Gastrocnemius medialis (tissue), 4 donors: ENCODE measurements at regions not wholly inside any gene's neighbourhood (a gene's known extent, or its start where the extent isn't known, plus 50 kb on each side); places are given as distances from the start of the nearest gene placed in this dataset.

Source experiments
- ATAC-seq, 2 donors: fragments of 150-250 bp; one replicate each; pipeline ENCODE4 v1.9.1; 2016
- DNase-seq, 2 donors: peaks; one replicate each; pipeline ENCODE4 v3.0.0-alpha.2; 2019
- H3K27ac ChIP-seq, 4 donors: fragments of 200-600 bp; sonication (generic); 1 replicate in 1 of 4; 2 replicates in 3 of 4; pipeline ENCODE4 v1.5.1; 2016 to 2018; ENCODE audit warnings: mild to moderate bottlenecking in 2 of 4, moderate library complexity in 1 of 4
- H3K27me3 ChIP-seq, 3 donors: fragments of 200-600 bp; sonication (generic) in 2 of 3; 1 replicate in 1 of 3; 2 replicates in 2 of 3; pipeline versions ENCODE4 v1.5.1 to v1.6.0; 2016 to 2019; ENCODE audit warnings: mild to moderate bottlenecking in 1 of 3, moderate library complexity in 1 of 3
- H3K36me3 ChIP-seq, 2 donors: fragments of 200-600 bp; sonication (generic) in 1 of 2; one replicate each; pipeline ENCODE4 v1.5.1; 2017 to 2018
- H3K4me1 ChIP-seq, 2 donors: fragments of 200-600 bp; sonication (generic) in 1 of 2; one replicate each; pipeline ENCODE4 v1.5.1; 2016 to 2017; ENCODE audit warnings: mild to moderate bottlenecking in 2 of 2
- H3K4me3 ChIP-seq, 4 donors: fragments of 200-600 bp; sonication (generic) in 3 of 4; 1 replicate in 1 of 4; 2 replicates in 3 of 4; pipeline ENCODE4 v1.5.1; 2016 to 2019; ENCODE audit warnings: mild to moderate bottlenecking in 2 of 4
- H3K9me3 ChIP-seq, 3 donors: fragments of 200-600 bp; sonication (generic) in 2 of 3; 1 replicate in 1 of 3; 2 replicates in 2 of 3; pipeline ENCODE4 v1.5.1; 2016 to 2019
- CTCF ChIP-seq, 5 experiments: fragments of 450-650 bp in 3 of 5; fragments of 200-600 bp in 2 of 5; sonication (generic) in 2 of 5; IDR thresholded peaks in 4 of 5; conservative IDR thresholded peaks in 1 of 5; 1 replicate in 4 of 5; 2 replicates in 1 of 5; pipeline ENCODE4 v1.5.1; 2016 to 2019; ENCODE audit warnings: antibody characterized with exemption in 5 of 5, mild to moderate bottlenecking in 3 of 5, moderate library complexity in 3 of 5
- POLR2A ChIP-seq, 2 donors: fragments of 450-650 bp; IDR thresholded peaks; one replicate each; pipeline ENCODE4 v1.6.1; 2017; ENCODE audit warnings: antibody characterized with exemption in 2 of 2, mild to moderate bottlenecking in 2 of 2, moderate library complexity in 2 of 2
- in situ Hi-C, 4 donors: fragments of 200-750 bp; cut with MboI; loops; one replicate each; pipeline versions ENCODE4 v1.15.0 to v1.8.0; 2017; ENCODE audit warnings: low sequenced_read_pairs in 4 of 4
- intact Hi-C: fragments of 100-400 bp; cut with DNase I; formaldehyde crosslinking; loops from one replicate; pipeline ENCODE4 v1.15.1; 2023; ENCODE audit warnings: low total_unique reads

GRCh38 chr17:70687421-70687820 is 518.1 kb downstream of the KCNJ2 start:
- in situ Hi-C loops: no loop called here
- no peak overlapping the region for H3K27ac ChIP-seq

GRCh38 chr17:70691150-70691549 is 521.8 kb downstream of the KCNJ2 start:
- no peak for DNase-seq
- Histone ChIP-seq H3K9me3 (no peaks in the 10 kb centered on the region), H3K36me3 (no peaks in the 10 kb centered on the region), H3K27me3 (no peaks in the 10 kb centered on the region), H3K4me1 (no peaks in the 10 kb centered on the region), H3K27ac (no peak overlapping the region), H3K4me3 (no peak overlapping the region)
- in situ Hi-C loops (no loop called here), intact Hi-C loops (no loop called here)
- TF ChIP-seq POLR2A (IDR thresholded peaks at IDR 0.05): no peak
- no peak for TF ChIP-seq CTCF (IDR thresholded peaks at IDR 0.05 in 4 of 5, conservative IDR thresholded peaks at IDR 0.05 in 1 of 5)
- no peak for ATAC-seq

More at GRCh38 chr17:70687421-70687820, 518.1 kb downstream of the KCNJ2 start:
- no peak for TF ChIP-seq POLR2A (IDR thresholded peaks at IDR 0.05)
- TF ChIP-seq CTCF (IDR thresholded peaks at IDR 0.05 in 4 of 5, conservative IDR thresholded peaks at IDR 0.05 in 1 of 5): no peak
- DNase-seq: no peak
- no peaks in the 10 kb centered on the region for H3K36me3 ChIP-seq
- H3K4me1 ChIP-seq: no peaks in the 10 kb centered on the region
- H3K4me3 ChIP-seq: no peak overlapping the region
- ATAC-seq: no peak
- no peaks in the 10 kb centered on the region for H3K9me3 ChIP-seq
- no peaks in the 10 kb centered on the region for H3K27me3 ChIP-seq
- intact Hi-C loops: no loop called here

- no peaks in the 10 kb centered on the region for H3K4me1 ChIP-seq
- H3K36me3 ChIP-seq: no peaks in the 10 kb centered on the region
- TF ChIP-seq CTCF (IDR thresholded peaks at IDR 0.05 in 4 of 5, conservative IDR thresholded peaks at IDR 0.05 in 1 of 5): no peak
- TF ChIP-seq POLR2A (IDR thresholded peaks at IDR 0.05): no peak
- DNase-seq (no peak), ATAC-seq (no peak)
- no peak overlapping the region for H3K27ac ChIP-seq
- no peak overlapping the region for H3K4me3 ChIP-seq
- in situ Hi-C loops: no loop called here
- no peaks in the 10 kb centered on the region for H3K9me3 ChIP-seq
- intact Hi-C loops: no loop called here
- H3K27me3 ChIP-seq: no peaks in the 10 kb centered on the region
These were observed 530.1 kb downstream of the KCNJ2 start for GRCh38 chr17:70699408-70699807.

- no peak for DNase-seq
- in situ Hi-C loops: no loop called here
- Histone ChIP-seq H3K9me3 (no peaks in the 10 kb centered on the region), H3K36me3 (no peaks in the 10 kb centered on the region), H3K4me3 (no peak overlapping the region), H3K27ac (no peak overlapping the region), H3K4me1 (no peaks in the 10 kb centered on the region), H3K27me3 (no peaks in the 10 kb centered on the region)
- TF ChIP-seq POLR2A (IDR thresholded peaks at IDR 0.05): no peak
- no peak for TF ChIP-seq CTCF (IDR thresholded peaks at IDR 0.05 in 4 of 5, conservative IDR thresholded peaks at IDR 0.05 in 1 of 5)
- no peak for ATAC-seq
- intact Hi-C loops: no loop called here
These were observed 533.4 kb downstream of the KCNJ2 start for GRCh38 chr17:70702683-70703255.

GRCh38 chr17:70709596-70709995 is 540.3 kb downstream of the KCNJ2 start:
- Histone ChIP-seq H3K9me3 (no peaks in the 10 kb centered on the region), H3K4me1 (no peaks in the 10 kb centered on the region), H3K36me3 (no peaks in the 10 kb centered on the region), H3K27me3 (no peaks in the 10 kb centered on the region), H3K4me3 (no peak overlapping the region), H3K27ac (no peak overlapping the region)
- TF ChIP-seq POLR2A (IDR thresholded peaks at IDR 0.05) (no peak), CTCF (IDR thresholded peaks at IDR 0.05 in 4 of 5, conservative IDR thresholded peaks at IDR 0.05 in 1 of 5) (no peak)
- DNase-seq (no peak), ATAC-seq (no peak)
- in situ Hi-C loops (no loop called here), intact Hi-C loops (no loop called here)
